ENCODE measurements at regions not wholly inside any gene's neighbourhood (a gene's known extent, or its start where the extent isn't known, plus 50 kb on each side); places are given as distances from the start of the nearest gene placed in this dataset.
"Not testable (repeated sequence)": the region's sequence is repeated elsewhere in the genome, so short reads cannot be mapped to it uniquely, and the experiment has no call there.

DNA sequence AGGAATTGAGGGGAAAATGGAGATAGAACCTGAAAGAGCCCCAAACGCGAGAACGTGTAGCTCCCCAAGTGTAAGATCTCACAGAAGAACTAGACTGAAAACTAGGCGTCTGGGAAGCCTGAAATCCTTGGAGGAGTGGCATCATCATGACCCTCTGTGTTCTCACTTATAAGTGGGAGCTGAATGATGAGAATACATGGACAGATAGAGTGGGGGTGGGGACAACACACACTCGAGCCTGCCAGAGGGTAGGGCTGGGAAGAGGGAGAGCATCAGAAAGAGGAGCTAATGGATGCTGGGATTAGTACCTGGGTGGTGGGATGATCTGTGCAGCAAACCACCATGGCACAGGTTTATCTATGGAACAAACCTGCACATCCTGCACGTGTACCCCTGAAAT is 258.7 kb upstream of the NOTCH2NLA start:
- DNase-seq = not testable (repeated sequence)

DNA sequence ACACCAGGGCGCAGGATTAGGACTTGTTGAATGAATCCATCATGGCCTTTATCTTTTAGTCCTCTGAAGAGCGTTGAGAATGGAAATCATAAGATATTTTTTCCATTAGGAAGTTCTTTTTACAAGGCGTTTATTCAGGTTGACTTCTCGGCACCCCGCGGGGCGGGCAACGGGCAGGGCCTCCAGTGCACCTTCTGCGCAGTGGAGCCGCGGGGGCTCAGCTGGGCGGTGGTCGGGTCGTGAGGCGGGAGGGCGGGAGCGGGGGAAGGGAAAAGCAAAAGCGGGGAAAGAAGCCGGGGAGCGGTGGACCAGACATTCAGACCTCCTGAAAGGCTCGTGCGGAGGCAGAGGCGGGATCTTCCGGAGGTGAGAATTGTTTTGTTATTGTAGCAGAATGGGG is 258.3 kb upstream of the NOTCH2NLA start:
- not testable (repeated sequence) for DNase-seq

DNA sequence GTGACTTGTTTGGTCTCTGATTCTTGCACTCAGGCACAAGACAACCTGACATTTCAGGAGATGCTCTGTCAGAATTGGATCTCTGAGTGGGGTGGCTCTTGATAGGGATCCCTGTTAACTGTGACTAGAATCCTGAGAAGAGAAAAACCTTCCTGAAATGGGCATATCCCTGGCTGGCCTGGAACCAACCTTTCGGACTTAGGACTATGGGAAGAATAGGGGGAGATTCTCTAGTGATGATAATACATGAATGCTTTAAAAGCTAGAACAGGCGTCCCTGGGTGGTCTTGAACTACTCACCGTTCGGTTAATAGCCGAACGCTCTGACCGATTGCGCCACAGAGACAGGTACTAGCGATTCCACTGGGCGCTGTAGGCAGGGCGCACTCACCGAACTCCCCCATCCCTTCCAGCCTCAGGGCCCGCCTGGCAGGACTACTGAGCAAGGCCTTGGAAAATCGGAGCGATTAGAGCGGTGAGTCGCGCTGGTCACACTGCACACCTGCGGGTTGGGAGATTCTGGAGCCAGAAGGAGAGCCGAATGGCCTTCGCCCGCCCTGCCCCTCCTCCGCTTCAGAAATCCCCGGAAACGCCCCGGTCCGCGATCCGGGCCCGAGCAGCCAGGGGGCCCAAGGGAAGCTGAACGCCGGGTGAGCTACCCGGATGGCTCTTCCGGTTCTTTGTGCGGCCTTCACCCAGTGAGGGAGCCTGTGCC is 257.6 kb upstream of the NOTCH2NLA start:
- DNase-seq = peak; percentile 18

DNA sequence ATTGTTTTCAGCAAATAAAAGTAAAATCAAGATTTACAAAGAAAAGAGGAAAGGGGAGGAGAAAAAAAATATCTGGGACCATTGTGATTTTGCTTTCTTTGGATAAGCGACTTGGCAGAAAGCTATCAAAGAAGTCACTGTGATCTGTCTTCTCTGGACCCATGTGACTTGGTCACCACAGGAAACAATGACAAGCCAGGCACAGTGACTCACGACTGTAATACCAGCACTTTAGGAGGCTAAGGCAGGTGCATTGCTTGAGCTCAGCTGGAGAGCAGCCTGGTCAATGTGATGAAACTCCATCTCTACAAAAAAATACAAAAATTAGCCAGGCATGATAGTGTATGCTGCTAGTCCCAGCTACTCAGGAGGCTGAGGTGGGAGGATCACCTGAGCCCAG is 255.4 kb upstream of the NOTCH2NLA start:
- not testable (repeated sequence) for DNase-seq

DNA sequence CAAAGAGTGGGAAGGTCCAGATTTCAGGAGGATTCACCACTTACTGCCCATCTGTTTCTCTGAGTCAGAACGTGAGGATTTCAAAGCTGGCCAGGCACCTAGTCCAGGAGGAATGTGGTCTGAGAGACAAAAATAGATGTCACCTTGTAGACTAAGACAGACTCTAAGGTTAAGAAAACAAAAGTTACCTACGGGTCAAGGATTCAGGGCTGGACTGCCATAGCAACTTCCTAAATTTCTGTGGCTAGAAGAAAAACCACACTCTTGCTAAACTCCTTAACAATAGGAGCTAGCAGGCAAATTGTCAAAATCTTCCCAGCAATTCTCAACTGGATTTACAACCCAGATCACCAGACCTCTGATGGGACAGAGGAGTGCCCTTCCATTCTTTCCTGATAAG is 250.4 kb upstream of the NOTCH2NLA start:
- not testable (repeated sequence) for DNase-seq

DNA sequence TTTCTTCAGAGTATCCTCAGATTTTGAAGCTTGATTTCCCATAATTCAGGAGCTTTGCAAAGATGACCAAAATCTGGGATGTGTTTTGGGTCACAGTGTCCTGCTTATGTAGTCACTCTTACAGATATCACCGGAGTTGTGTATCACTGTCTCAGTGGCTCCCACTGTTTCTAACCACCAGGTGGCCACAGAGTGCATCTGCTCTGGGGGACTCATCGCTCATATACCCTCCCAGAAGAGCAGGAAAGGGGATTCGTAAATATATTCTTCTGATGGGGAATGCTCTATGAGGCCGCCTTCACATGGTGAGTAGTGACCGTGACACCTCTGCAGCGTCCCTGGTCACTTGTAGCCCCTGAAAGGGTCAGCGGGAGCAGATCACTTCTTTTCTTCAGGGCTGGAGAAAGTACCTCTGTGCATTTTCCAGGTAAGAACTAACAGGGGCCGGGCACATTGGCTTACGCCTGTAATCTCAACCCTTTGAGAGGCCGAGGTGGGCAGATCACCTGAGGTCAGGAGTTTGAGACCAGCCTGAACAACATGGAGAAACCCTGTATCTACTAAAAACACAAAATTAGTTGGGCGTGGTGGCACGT is 249.4 kb upstream of the NOTCH2NLA start:
- not testable (repeated sequence) for DNase-seq

DNA sequence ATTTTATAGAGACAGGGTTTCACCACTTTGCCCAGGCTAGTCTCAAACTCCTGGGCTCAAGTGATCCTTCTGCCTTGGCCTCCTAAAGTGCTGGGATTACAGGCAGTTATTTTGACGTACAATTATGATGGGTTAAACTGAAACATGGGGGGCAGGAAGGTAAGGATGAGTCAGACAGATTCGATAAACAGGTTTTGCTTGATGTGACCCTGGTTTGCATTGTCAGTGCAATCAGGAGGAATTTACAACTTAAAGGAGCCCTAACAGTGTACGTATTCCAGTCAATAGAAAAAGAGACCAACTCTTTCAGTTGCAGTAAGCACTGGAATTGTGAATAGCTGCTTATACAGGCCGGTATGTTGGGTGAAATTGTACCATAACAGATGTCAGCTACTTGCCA is 246.3 kb upstream of the NOTCH2NLA start:
- DNase-seq = not testable (repeated sequence)

DNA sequence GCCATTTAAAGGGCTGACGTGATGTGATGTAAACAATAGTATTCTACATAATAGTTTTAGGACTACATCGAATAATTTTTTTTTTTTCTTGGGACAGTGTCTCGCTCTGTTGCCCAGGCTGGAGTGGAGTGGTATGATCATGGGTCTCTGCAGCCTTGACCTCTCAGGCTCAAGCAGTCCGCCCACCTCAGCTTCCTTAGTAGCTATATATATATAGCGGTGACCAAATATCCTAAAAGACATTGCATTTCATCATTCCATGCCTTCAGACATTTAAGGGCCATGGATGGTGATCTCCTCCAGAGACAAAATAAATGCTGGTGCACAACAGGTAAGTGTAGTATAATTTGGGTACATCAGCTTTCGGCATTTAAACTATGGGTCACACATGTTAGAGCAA is 245.4 kb upstream of the NOTCH2NLA start:
- DNase-seq = not testable (repeated sequence)

DNA sequence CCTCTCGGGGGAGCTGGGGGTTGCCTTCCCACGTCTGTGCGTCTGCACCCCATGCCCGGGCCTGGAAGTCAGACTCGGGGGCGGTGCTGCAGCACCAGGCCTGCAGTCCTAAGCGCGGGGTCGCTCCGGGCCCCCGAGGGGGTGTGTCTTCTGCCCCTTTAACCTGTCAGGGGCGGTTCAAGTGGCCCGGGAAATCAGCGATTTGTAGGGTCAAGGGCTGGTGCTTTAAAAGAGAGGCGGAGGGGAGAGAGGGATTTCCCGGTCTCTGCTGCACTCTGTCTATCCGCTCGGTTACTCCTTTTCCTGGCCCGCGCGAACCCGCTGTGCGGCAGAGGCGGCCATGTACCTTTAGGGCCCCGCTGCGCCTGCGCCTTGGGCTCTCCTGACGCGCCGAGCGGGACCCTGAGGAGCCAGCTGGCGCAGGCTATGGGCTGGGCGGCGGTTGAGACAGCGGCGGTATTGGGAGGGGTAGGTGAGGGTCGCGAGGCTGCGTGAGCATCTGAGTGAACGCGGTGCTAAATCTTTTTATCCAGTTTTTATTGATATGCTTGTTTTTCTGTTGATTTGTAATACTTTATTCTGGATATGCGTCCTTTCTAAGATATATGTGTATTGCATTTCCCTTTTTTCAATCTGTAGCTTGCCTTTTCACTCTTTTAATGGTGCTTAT is 243.5 kb upstream of the NOTCH2NLA start:
- DNase-seq = not testable (repeated sequence)

DNA sequence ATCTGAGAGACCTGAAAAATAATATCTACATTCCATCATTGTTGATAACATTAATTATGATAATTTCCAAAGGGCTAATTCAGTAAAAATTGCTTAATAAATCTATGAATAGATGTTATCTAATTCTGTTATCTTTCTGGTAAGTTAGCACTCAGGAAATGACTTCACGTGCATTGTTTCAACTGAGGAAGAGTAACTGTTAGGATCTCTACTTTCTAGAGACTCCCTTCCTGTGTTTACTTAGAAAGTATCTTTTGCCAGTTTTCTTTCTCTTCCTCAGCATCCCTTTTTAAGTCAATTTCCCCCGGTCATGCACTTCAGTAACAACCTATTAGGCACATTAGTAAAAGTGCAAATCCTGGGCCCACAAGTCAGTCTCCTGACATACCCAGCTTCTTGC is 231.1 kb upstream of the NOTCH2NLA start:
- not testable (repeated sequence) for DNase-seq

DNA sequence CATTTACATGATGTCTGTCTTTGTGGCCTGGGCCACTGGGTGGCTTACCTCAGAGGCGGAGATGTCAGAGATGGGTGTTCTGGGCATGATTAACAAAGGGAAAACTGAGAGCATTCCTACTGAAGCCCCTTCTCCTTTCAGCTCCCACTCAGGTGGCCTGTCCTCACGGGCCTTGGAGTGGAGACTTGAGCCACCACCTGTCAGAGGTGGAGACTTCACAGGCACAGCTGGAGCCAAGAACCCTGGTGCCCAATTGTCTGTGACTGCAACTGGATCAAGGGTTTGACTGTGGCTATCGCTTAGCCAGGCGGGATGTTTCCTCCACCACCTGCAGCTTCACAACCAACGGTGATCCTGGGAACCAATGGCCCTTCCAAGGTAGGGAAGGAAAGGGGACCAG is 230.5 kb upstream of the NOTCH2NLA start:
- DNase-seq = not testable (repeated sequence)

DNA sequence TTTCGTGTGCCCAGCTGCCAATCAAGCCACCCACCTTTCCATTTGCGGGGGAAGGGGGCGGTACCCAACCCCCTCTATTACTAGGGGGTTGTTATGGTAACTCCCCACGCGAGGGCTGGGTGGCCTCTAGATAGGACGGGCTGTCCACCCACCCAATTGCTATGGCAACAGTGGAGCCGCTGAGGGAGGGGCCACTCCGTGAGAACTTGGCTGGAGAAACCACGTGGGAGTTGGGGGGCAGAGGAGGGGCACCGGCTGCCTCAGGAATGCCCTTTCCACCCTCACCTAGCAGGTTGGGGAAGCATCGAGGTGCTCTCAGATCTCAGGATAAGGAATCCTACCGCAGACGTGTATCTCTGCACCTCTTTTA is 220.0 kb upstream of the NOTCH2NLA start:
- DNase-seq = not testable (repeated sequence)

DNA sequence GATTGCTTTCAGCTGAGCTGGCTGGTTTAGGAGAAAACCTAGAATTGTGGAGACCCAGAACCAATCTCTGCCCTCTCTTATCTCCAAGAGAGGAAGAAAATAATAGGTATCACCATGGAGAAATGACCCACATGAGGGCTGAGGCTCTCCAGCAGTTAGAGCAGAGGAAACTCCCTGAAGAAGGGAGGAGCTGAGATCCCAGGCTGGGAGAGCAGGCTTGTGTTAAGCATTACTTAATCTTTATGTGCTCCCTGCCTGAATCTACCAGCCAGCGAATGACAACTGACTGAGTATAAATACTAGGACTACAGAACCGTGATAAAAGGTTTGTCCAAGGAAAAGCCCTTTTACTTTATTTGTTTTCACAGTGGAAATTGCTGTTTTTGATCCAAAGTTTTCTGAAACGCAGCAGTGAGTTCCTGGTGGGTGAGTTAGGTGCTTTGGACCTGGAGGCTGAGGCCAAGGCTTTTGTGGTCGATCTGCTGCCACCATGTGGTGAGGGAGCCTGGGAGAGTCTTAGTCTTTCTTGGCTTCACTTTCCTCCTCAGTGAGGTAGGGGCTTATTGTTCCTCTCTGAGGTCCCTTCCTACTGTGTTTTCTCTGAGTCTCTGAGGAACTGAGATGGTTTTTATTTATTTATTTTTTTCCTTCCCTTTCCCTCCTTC is 219.5 kb upstream of the NOTCH2NLA start:
- not testable (repeated sequence) for DNase-seq

DNA sequence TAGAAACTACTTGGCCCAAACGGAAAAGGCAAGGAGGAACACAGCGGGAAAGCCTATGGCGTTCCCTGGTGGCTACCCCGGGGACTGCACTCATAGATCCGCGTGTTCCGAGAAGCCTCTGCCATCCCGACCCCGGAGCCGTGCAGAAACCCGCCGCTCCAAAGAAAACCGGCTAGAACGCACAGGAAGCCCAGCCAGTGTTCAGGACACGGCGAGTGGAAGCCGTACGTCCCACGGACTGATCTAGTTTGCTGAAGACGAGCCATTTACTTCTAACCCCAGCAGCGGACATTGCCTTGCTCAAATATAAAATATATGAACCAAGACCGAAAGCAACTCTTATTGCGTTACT is 215.0 kb upstream of the NOTCH2NLA start:
- DNase-seq = not testable (repeated sequence)

DNA sequence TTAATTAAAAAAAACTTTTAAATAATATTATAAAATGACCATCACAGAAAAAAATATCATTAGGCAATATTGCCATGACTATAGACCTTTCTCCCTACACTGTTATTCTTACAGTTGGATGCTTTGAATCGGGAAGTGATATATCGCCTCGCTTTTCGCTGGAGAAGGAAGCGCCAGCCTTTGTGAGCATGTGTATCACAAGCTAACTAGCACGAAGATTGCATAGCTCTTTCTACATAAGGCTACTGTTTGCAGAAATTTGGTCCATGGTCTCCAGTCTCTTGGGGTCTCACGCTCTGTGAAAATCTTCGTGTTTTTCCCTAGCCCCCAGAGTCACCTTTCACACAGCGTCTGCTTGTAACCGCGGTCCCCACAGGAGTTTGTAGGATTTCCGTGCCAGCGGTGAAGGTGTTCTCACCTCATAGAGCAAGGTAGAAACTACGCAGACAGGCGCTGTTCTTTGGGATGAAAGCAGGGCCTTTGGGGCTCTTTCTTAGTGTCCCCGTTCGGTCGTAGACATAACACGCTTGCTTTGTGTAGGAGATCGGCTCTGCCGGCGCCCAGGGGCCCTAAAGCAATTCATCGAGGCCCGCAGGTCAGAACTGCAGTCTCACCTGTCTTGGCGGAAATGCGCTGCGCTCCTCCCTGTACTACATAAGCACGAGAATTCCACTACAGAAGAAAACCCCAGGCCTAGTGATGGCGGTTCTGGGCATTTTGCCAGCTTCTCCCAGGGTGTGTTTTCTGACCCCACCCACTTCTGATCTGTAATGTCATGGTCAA is 214.5 kb upstream of the NOTCH2NLA start:
- not testable (repeated sequence) for DNase-seq

DNA sequence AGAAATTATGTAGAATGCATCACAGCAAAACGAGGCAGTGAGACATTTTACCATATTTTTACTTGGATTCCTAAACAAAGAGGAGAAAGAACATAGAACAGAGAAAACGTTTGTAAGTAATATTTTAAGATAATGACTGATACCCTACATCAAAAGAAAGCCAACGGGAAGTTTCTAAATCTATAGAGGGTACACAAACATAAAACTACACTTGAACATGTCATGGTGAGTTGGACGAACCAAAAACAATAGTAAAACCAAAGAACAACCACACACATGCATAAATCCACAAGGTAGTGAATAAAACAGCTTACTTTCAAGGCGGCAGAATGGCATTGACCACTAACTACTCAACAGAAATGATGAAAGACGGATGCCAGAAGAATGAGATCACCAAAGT is 209.7 kb upstream of the NOTCH2NLA start:
- not testable (repeated sequence) for DNase-seq

DNA sequence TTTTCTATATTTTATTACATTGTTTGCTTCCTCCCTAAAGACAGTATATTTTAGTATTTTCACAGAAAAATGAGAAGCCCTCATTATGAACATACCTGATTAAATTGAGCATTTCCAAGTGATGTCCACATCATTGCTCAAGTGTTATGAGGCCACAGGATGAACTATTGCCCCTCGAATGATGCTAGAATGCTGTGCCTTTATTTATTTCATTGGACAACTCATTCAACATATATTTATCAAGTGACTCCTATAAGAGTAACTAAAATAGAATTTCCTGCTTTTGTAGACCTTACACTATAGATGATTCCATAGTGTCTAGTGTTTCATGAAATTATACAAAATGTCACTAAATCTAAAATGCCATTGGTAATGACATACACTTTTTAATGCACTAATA is 187.8 kb upstream of the NOTCH2NLA start:
- not testable (repeated sequence) for DNase-seq

DNA sequence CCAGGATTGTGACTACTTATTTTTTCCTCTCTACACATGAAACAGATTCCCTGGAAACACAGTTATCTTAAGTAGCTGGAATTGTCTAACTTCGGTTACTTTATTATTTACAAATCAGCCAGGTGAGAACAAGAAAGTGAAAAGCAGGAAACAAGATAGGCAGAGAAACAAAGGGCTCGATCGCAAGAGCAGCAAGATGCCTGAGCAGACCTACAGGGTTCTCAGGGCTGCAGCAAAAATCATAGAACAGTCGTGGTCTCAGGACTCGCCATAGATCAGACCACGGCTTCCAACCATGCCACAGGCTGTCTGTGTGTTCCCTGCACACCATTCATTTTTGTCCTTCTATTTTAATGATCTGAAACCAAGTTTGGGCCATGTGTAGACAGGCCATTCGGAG is 186.2 kb upstream of the NOTCH2NLA start:
- not testable (repeated sequence) for DNase-seq

DNA sequence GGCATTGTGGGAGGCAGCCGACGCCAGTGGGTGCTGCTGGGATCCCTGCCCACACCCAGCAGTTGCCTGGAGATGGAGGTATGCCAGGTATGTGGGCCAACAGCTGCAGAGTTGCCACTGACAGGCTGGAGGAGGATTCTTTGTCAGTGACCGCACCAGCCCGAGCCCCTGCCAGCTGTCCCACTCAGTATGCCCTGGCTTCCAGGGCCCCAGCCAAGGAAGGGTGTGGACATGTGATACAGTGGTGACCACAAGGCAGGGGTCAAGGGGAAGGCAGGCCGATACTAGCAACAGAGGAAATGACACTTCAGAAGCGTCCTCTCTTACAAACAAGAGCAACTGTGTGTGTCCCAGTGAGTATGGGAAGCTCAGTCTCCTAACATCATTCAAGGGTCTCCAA is 185.1 kb upstream of the NOTCH2NLA start:
- not testable (repeated sequence) for DNase-seq

DNA sequence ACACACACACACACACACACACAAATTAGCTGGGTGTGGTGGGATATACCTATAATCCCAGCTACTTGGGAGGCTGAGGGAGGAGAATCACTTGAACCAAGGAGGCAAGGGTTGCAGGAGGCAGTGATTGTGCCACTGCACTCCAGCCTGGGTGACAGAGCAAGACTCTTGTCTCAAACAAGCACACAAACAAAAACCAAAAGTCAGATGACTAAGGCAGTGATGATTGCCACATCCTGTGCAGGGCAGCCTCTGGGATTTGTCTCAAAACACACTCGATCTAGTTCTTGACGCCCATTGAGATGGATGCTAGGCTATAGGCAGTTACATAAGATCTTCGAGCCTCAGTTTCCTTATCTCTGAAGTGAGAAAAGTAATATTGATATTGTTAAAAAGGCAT is 183.1 kb upstream of the NOTCH2NLA start:
- not testable (repeated sequence) for DNase-seq

DNA sequence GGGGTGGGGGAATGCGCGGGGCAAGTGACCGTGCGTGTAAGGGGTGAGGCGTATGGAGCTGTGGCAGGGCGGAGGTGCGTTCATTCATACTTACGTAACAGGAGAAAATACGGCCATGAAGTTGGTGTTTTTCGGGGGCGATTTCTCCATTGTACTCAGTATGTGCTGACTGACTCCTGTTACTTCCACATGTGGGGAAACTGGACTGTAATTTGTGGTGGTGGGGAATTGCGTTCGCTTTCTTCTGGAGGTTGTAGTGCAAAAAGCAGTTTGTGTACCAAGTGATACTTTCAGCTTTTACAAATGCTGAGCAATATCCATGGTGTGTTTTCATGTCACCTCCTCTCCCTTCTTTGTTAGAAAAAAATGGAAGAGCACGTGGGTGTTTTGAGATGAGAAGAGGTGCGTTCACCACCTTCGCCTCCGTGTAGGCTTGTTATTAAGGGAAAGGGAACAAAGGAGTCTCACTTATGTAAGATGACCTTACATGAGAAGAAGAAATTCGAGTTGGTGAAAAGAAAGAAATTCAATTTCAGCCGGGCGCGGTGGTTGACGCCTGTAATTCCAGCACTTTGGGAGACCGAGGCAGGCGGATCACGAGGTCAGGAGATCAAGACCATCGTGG is 181.1 kb upstream of the NOTCH2NLA start:
- peak; percentile 72 for DNase-seq

DNA sequence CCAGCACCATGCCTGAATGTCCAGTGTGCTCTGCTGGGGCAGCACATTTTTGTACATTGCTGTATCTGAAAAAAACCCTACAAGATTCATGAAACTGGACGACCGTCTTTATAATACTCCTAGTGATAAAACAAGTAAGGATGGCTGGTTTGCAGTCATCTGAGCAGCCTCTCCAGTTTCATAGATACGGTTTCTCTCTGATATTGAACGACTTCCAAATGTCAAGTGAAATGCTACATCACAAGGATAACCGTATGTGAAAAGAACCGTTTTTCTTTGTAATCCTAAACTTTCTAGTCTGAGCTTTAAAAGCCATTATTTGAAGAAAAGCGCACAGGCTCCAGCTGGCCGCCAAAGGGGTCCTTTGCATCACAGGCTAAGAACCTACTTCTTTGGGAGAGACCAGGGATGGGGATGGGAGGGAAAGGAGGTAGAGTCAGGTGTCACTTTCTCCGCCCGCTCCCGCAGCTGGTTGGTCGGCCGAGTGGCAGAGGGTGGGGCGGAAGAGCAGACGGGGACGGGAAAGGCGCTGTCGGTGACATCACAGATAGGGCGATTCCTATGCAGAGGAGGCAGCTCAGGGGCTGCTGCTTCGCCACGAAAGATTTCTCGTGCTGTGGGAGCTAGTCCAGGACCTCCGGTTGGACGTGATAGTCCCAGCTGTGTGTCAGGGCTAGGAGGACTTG is 180.4 kb upstream of the NOTCH2NLA start:
- DNase-seq = not testable (repeated sequence)

All from kidney glomerular epithelial cell (primary cell).